Endothelial cell (in vitro differentiated cells): ENCODE measurements at regions not wholly inside any gene's neighbourhood (a gene's known extent, or its start where the extent isn't known, plus 50 kb on each side); places are given as distances from the start of the nearest gene placed in this dataset.

Experiments
- DNase-seq: peaks from one replicate; pipeline ENCODE4 v3.0.0; 2021; ENCODE audit warnings: low spot score
- H3K27ac Mint-ChIP-seq: one replicate; pipeline ENCODE4 v1.8.0; 2021; ENCODE audit warnings: mixed read lengths, inconsistent platforms; ENCODE audit not compliant: unreplicated experiment
- H3K27me3 Mint-ChIP-seq: one replicate; pipeline ENCODE4 v1.8.0; 2021; ENCODE audit warnings: mild to moderate bottlenecking, moderate library complexity, mixed read lengths, inconsistent platforms; ENCODE audit not compliant: unreplicated experiment
- H3K36me3 Mint-ChIP-seq: one replicate; pipeline ENCODE4 v1.8.0; 2021; ENCODE audit warnings: mild to moderate bottlenecking, low read depth, mixed read lengths, inconsistent platforms; ENCODE audit not compliant: unreplicated experiment
- H3K4me1 Mint-ChIP-seq: one replicate; pipeline ENCODE4 v1.8.0; 2021; ENCODE audit warnings: mild to moderate bottlenecking, mixed read lengths, inconsistent platforms; ENCODE audit not compliant: unreplicated experiment
- H3K4me3 Mint-ChIP-seq: one replicate; pipeline ENCODE4 v1.8.0; 2021; ENCODE audit warnings: mild to moderate bottlenecking, mixed read lengths, inconsistent platforms; ENCODE audit not compliant: unreplicated experiment
- H3K9me3 Mint-ChIP-seq: one replicate; pipeline ENCODE4 v1.8.0; 2021; ENCODE audit warnings: mixed read lengths, inconsistent platforms; ENCODE audit not compliant: unreplicated experiment
- TF ChIP-seq, protein P1 (sequence below): fragments of 200-600 bp; sonication (generic); IDR thresholded peaks from one replicate; pipeline ENCODE4 v1.5.0; 2021; ENCODE audit warnings: antibody characterized with exemption; ENCODE audit not compliant: unreplicated experiment

DNA sequence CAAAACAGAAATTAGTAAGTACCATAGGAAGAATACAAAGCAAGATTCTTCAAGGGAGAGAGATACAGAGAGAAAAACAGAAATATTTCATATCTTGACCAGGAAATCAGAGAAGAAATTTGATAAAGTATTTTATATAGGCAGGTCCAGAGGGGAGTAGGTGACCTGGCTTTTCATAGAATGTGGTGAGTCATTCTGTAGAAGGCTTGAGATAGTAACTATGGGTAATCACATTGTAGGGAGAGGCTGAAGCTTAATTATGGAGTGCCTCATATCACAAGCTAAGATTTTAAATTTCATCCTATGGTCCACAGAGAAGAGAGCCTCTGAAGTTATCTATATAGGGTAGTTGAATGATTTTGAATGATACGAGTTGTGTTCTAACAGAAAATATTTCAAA, 195.0 kb upstream of the CYRIA start:
- Mint-ChIP-seq H3K27me3 (peaks cover 1% of the 10 kb centered on the region), H3K4me1 (no peaks in the 10 kb centered on the region), H3K27ac (no peak overlapping the region), H3K4me3 (no peak overlapping the region), H3K9me3 (no peaks in the 10 kb centered on the region), H3K36me3 (no peaks in the 10 kb centered on the region)
- DNase-seq: no peak
- TF ChIP-seq, protein P1, sequence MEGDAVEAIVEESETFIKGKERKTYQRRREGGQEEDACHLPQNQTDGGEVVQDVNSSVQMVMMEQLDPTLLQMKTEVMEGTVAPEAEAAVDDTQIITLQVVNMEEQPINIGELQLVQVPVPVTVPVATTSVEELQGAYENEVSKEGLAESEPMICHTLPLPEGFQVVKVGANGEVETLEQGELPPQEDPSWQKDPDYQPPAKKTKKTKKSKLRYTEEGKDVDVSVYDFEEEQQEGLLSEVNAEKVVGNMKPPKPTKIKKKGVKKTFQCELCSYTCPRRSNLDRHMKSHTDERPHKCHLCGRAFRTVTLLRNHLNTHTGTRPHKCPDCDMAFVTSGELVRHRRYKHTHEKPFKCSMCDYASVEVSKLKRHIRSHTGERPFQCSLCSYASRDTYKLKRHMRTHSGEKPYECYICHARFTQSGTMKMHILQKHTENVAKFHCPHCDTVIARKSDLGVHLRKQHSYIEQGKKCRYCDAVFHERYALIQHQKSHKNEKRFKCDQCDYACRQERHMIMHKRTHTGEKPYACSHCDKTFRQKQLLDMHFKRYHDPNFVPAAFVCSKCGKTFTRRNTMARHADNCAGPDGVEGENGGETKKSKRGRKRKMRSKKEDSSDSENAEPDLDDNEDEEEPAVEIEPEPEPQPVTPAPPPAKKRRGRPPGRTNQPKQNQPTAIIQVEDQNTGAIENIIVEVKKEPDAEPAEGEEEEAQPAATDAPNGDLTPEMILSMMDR: no peak

DNA sequence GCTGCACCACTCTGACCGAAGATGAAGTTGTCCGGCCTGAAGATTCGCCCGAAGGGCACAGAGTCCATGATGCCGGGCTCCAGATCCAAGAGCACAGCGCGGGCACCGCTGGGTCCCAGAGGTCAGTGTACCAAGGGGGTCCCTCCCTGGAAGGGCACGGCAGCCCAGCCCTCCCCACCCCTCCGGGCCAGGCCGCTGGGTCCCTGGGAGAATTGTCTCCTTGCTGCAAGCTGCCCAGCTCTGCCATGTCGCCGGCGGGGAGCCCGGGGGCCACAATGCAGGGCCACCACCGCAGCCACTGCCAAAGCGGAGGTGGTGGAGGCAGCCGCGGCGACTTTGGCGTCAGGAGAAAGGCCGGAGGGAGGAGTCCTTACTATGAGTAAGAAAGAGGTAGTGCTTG, 189.5 kb upstream of the CYRIA start:
- no peaks in the 10 kb centered on the region for H3K4me1 Mint-ChIP-seq
- H3K4me3 Mint-ChIP-seq: no peak overlapping the region
- H3K27ac Mint-ChIP-seq: no peak overlapping the region
- no peak for DNase-seq
- H3K36me3 Mint-ChIP-seq: no peaks in the 10 kb centered on the region
- peaks cover 3% of the 10 kb centered on the region for H3K27me3 Mint-ChIP-seq
- no peaks in the 10 kb centered on the region for H3K9me3 Mint-ChIP-seq
- TF ChIP-seq, protein P1: no peak

DNA sequence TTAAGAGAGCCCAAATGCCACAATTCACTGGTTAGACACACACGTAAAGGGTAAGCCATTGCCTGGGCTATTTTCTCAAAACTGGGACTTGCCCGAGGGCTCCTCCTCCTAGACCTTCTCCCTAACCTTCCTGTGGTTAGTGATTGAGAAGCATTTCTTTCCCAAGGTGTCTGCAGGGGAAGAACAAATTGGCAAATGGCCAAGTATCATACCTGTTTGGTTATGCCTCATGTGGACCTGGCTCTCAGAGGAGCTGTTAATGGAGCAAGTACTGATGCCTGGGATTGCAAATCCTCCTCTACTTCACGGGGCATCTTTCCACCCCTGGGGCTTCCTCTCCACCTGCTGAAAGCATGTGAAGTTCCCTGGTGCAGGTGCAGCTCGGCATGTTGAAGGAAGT, 187.5 kb upstream of the CYRIA start:
- TF ChIP-seq, protein P1: no peak
- Mint-ChIP-seq H3K27ac (no peak overlapping the region), H3K27me3 (peaks cover 1% of the 10 kb centered on the region), H3K4me3 (no peak overlapping the region), H3K9me3 (no peaks in the 10 kb centered on the region), H3K36me3 (no peaks in the 10 kb centered on the region), H3K4me1 (no peaks in the 10 kb centered on the region)
- DNase-seq: no peak

DNA sequence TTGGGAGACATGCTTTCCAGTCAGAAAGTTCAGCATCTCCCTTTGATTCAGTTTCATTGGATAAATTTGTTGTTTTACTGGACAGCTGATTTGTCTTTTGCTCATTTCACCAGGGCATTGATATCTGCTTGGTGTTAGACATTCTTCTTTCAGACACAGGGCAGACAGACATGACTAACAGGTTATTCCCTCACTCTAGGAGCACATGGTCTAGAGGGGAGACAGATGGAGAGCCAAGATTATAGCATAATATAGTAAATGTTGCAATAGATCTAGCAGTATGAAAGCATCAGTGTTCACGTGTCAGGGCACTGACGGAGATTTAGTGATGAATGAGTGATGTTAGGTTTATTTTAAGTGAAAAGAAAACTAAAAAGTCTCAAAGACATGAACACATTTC, 187.0 kb upstream of the CYRIA start:
- Mint-ChIP-seq H3K36me3 (no peaks in the 10 kb centered on the region), H3K9me3 (no peaks in the 10 kb centered on the region), H3K4me3 (no peak overlapping the region), H3K27me3 (peaks cover 1% of the 10 kb centered on the region), H3K4me1 (no peaks in the 10 kb centered on the region), H3K27ac (no peak overlapping the region)
- DNase-seq: no peak
- TF ChIP-seq, protein P1: no peak

DNA sequence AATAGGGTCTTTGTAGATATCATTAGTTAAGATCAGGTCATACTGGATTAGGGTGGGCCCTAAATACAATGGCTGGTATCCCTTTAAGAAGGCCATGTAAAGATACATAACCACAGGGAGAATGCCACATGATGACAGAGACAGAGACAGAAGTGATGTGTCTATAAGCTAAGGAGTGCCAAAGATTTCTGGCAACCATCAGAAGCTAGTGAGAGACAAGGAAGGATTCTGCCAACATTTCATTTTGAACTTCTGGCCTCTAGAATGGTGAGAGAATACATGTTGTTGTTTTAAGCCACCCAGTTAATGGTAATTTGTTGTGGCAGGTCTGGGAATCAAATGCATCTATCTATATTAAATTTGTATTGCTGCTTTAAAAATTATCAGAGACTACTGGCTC, 185.5 kb upstream of the CYRIA start:
- H3K9me3 Mint-ChIP-seq: no peaks in the 10 kb centered on the region
- H3K36me3 Mint-ChIP-seq: no peaks in the 10 kb centered on the region
- H3K4me1 Mint-ChIP-seq: peaks cover 1% of the 10 kb centered on the region

More for the DNA sequence above, 185.5 kb upstream of the CYRIA start:
- H3K27me3 Mint-ChIP-seq: peaks cover 1% of the 10 kb centered on the region
- no peak overlapping the region for H3K27ac Mint-ChIP-seq
- no peak overlapping the region for H3K4me3 Mint-ChIP-seq
- no peak for DNase-seq
- TF ChIP-seq, protein P1: no peak
